Right atrium auricular region (tissue), 2 donors: ENCODE measurements at regions not wholly inside any gene's neighbourhood (a gene's known extent, or its start where the extent isn't known, plus 50 kb on each side); places are given as distances from the start of the nearest gene placed in this dataset.

Experiments used
- DNase-seq: peaks from one replicate; pipeline ENCODE4 v3.0.0-alpha.2; 2019; ENCODE audit warnings: low spot score
- H3K27ac ChIP-seq, 2 donors: fragments of 200-600 bp; sonication (generic); 1 replicate in 1 of 2; 2 replicates in 1 of 2; pipeline ENCODE4 v1.5.1; 2016 to 2019
- H3K27me3 ChIP-seq, 2 donors: fragments of 200-600 bp; sonication (generic); one replicate each; pipeline versions ENCODE4 v1.5.1 to v1.6.0; 2017 to 2019
- H3K36me3 ChIP-seq: fragments of 200-600 bp; sonication (generic); one replicate; pipeline ENCODE4 v1.5.1; 2016
- H3K4me1 ChIP-seq, 2 donors: fragments of 200-600 bp; sonication (generic); one replicate each; pipeline versions ENCODE4 v1.5.1 to v1.6.0; 2017 to 2019
- H3K4me3 ChIP-seq, 2 donors: fragments of 200-600 bp; sonication (generic); 1 replicate in 1 of 2; 2 replicates in 1 of 2; pipeline ENCODE4 v1.5.1; 2017 to 2019; ENCODE audit warnings: mild to moderate bottlenecking in 1 of 2, moderate library complexity in 1 of 2
- H3K9me3 ChIP-seq, 2 donors: fragments of 200-600 bp; sonication (generic); one replicate each; pipeline ENCODE4 v1.5.1; 2019
- TF ChIP-seq, protein P1 (sequence below), 2 donors: fragments of 200-600 bp; sonication (generic); IDR thresholded peaks; one replicate each; pipeline ENCODE4 v1.5.1; 2019; ENCODE audit warnings: antibody characterized with exemption in 2 of 2

DNA sequence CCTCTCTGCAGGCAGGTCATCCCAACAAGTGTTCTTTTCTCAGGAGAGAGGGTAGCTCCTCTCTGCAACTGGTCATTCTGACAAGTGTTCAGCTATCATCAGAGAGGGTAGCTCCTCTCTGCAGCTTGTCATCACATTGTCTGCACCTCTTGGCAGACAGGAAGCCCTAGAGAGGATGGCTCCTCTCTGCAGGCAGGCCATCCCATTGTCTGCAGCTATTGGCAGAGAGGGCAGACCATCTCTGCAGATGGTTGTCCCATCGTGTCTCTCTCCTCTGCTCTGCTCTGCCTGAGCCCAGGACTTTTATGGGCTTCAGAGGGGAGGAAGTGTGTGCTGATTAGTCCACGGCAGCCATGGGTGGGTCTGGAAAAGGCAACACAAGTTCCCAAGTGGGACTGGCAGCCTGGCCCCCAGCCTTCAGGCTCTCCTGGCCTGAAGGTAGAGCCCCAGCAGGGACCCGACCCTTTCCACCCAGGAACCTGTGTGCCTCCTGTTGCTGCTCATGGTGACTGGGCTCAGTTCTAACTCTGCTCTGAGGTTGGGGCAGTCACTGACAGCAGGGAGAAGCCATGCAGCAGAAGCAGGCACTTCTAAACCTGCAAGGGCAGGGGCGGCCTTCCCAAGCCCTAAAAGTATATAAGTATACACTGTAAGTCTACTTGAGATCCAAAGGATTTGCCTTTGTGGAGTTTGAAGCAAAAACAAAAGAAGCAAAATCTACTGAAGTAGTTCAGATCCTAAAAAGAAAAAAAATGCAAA lies 637.9 kb downstream of the PLOD2 start:
- Histone ChIP-seq H3K4me1 (no peaks in the 10 kb centered on the region), H3K27me3 (no peaks in the 10 kb centered on the region), H3K4me3 (no peak overlapping the region), H3K9me3 (no peaks in the 10 kb centered on the region), H3K36me3 (no peaks in the 10 kb centered on the region), H3K27ac (no peak overlapping the region)
- DNase-seq, result no peak
- TF ChIP-seq, protein P1, sequence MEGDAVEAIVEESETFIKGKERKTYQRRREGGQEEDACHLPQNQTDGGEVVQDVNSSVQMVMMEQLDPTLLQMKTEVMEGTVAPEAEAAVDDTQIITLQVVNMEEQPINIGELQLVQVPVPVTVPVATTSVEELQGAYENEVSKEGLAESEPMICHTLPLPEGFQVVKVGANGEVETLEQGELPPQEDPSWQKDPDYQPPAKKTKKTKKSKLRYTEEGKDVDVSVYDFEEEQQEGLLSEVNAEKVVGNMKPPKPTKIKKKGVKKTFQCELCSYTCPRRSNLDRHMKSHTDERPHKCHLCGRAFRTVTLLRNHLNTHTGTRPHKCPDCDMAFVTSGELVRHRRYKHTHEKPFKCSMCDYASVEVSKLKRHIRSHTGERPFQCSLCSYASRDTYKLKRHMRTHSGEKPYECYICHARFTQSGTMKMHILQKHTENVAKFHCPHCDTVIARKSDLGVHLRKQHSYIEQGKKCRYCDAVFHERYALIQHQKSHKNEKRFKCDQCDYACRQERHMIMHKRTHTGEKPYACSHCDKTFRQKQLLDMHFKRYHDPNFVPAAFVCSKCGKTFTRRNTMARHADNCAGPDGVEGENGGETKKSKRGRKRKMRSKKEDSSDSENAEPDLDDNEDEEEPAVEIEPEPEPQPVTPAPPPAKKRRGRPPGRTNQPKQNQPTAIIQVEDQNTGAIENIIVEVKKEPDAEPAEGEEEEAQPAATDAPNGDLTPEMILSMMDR (IDR thresholded peaks at IDR 0.05), result no peak

DNA sequence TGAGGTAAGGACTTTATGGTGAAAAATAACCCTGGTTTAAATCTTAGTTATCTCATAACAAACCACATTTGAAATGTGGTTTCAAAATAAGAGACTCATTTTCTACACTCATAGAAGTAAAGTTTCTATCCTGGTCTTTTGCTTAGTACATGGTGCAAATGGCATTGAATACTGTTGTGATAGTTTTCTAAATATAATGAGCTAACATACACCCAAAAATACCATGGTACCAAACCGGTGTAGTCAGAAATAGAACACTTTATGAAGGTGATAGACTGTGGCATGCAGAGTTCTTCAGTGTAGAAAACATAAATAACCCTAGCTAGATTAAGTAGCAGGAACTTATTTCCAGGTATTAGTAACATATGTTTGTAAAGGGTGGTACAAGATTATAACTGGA lies 629.4 kb downstream of the PLOD2 start:
- Histone ChIP-seq H3K27me3 (no peaks in the 10 kb centered on the region), H3K4me3 (no peak overlapping the region), H3K9me3 (no peaks in the 10 kb centered on the region), H3K27ac (no peak overlapping the region), H3K36me3 (no peaks in the 10 kb centered on the region), H3K4me1 (no peaks in the 10 kb centered on the region)
- DNase-seq, result no peak
- TF ChIP-seq, protein P1 (IDR thresholded peaks at IDR 0.05), result no peak

DNA sequence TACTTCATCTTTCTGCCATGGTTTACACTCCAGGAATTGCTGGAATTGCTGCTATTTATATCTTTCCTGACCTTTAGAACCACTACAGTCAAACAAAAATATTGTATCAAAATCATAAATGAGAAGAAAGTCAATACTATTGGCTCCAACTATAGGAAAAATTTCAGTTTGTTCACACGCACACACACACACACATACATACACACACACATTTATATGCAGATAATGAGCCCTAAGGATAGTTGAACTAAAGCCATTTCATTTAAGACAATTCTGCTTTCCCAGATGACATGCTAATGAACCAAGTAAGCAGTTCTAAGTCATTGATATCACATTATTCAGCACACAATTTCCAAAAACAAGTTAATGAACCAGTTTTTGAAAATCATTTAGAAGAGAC lies 627.3 kb downstream of the PLOD2 start:
- Histone ChIP-seq H3K4me3 (no peak overlapping the region), H3K27ac (no peak overlapping the region), H3K9me3 (no peaks in the 10 kb centered on the region), H3K4me1 (no peaks in the 10 kb centered on the region), H3K27me3 (no peaks in the 10 kb centered on the region), H3K36me3 (no peaks in the 10 kb centered on the region)
- TF ChIP-seq, protein P1 (IDR thresholded peaks at IDR 0.05), result no peak
- no peak for DNase-seq

DNA sequence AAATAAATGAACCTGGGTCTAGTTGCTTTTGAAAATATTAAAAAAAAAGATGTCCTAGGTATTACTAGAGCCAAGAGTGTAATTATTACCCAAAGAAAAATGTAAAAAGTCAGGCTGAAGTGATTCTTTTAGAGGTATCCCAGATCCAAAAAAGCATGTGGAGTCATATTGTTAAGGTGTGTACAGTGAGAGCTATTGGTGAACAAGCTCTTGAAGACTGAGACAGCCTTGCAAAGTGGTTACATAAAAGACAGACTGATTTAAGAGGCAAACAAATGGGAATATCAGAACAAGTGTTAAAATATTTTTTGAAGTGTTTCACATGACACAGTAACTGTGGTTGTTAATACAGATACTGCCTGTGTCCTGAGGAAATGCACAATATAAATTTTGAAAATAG lies 624.5 kb downstream of the PLOD2 start:
- no peak overlapping the region for H3K27ac ChIP-seq
- no peak for DNase-seq
- H3K36me3 ChIP-seq, result no peaks in the 10 kb centered on the region
- H3K4me3 ChIP-seq, result no peak overlapping the region
- H3K4me1 ChIP-seq, result no peaks in the 10 kb centered on the region
- TF ChIP-seq, protein P1 (IDR thresholded peaks at IDR 0.05), result no peak
- H3K27me3 ChIP-seq, result no peaks in the 10 kb centered on the region
- H3K9me3 ChIP-seq, result no peaks in the 10 kb centered on the region

- H3K27ac ChIP-seq, result no peak overlapping the region
- no peaks in the 10 kb centered on the region for H3K4me1 ChIP-seq
- H3K36me3 ChIP-seq, result no peaks in the 10 kb centered on the region
- H3K9me3 ChIP-seq, result no peaks in the 10 kb centered on the region
- TF ChIP-seq, protein P1 (IDR thresholded peaks at IDR 0.05), result no peak
- H3K27me3 ChIP-seq, result no peaks in the 10 kb centered on the region
- H3K4me3 ChIP-seq, result no peak overlapping the region
- no peak for DNase-seq
Observed at GRCh38 chr3:145550522-145550921, 610.5 kb downstream of the PLOD2 start.

- H3K4me1 ChIP-seq, result no peaks in the 10 kb centered on the region
- TF ChIP-seq, protein P1 (IDR thresholded peaks at IDR 0.05), result no peak
- H3K36me3 ChIP-seq, result no peaks in the 10 kb centered on the region
- H3K27me3 ChIP-seq, result no peaks in the 10 kb centered on the region
- no peak overlapping the region for H3K27ac ChIP-seq
- DNase-seq, result no peak
- peaks cover 0 to 10% of the 10 kb centered on the region in 2 donors for H3K9me3 ChIP-seq
- H3K4me3 ChIP-seq, result no peak overlapping the region
Observed at GRCh38 chr3:145557405-145557804, 603.6 kb downstream of the PLOD2 start.
